SK-N-DZ (cell line): ENCODE measurements at regions not wholly inside any gene's neighbourhood (a gene's known extent, or its start where the extent isn't known, plus 50 kb on each side); places are given as distances from the start of the nearest gene placed in this dataset.
"Not testable (repeated sequence)": the region's sequence is repeated elsewhere in the genome, so short reads cannot be mapped to it uniquely, and the experiment has no call there.

Experiments used
- DNase-seq: peaks from one replicate; pipeline ENCODE4 v3.0.0-alpha.2; 2015; ENCODE audit warnings: low spot score

DNA sequence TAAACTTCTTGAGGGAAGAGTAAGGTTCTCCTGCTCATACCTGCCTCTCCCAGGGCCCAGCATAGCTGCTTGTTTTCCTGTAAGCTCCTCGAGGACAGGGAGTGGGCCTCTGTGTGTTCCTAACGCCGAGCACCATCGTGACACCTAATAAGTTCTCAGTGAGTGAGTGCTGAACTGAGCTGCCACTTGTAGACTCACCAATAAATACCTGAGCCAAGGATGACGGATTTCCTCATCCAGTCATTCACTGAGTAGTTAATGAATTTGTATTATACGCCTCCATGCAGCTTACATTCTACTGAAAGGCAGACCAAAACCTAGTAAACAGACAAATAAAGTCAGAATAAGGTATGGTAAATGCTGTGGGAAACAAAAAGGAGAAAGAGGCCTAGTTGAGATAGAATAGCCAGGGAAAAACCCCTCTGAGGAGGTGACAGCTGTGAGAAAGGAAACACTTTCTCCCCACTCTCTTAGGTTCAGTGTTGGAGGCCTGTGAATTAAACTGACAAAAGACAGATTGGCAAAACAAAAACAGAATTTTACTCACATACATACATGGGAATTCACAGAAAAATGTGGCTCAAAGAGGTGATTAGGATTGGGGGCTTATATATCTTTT lies 138.6 kb downstream of the B3GNT2 start:
- no peak for DNase-seq

DNA sequence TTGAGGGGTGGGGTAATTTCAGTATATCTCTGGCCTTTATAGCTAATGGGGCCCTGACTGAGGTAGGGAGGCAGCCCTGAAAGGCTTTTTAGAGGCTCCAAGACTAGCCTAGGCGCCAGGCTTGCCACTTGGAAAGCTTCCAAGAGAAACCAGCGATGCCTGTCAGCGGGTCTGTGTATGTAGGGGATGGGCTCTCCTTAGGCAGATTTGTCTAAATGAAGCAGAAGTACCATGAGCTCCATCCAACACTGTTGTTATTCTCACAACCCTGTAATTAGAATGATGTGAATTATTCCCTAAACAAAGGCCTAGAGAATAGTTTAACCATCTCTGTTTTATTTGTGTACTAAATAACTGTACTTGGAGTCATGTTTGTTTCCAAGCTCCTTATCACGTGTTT lies 138.1 kb downstream of the B3GNT2 start:
- DNase-seq = no peak

DNA sequence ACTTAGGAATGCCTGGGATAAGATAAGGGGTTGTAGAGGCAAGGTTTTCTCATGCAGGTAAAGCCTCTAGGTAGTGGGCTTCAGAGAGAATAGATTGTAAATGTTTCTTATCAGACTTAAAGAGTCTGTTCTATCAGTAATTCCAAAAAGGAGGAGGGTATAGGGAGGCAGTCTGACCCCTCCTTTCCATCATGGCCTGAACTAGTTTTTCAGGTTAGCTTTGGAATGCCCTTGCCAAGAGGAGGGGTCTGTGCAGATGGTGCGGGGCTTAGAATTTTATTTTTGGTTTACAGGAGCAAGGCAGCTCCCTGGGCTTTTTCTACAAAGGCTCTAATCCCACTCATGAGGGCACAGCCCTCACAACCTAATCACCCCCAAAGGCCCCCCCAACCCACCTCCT lies 135.0 kb downstream of the B3GNT2 start:
- no peak for DNase-seq

DNA sequence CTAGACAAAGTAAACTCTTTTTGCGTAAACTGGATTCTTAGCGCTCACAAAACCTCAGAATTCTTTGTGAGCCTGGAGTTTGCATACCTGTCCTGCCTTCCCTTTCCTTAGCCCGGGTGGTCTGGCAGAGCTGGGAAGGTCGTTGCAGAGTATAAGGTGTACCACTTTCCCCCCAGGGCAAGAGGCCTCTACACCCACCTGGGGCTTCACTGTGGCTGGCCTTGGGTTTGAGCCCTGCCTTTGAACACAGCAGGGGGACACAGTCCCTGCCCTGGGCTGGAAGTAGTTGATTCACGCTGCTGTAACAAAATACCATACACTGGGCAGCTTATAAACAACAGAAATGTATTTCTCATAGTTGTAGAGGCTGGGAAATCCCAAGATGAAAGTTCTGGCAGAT lies 133.9 kb downstream of the B3GNT2 start:
- DNase-seq = no peak

DNA sequence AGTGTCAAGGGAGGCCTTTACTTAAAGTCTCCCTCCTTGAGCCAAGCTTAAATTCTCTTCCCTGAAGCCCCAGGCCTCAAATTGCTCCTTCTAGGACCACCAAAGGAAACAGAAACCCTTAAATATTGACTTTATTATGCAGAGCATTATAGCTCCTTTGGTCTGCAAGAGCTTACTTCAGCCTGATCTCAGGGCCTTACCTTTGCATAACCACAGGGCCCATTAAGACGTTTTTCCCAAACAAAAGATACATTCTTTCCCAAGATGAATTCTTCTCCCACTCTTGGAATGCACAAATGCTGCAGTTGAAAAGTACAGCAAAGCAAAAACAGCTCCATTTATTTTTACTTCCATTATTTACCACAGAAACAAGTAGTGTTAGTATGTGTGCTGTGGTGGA lies 130.8 kb downstream of the B3GNT2 start:
- DNase-seq = no peak

DNA sequence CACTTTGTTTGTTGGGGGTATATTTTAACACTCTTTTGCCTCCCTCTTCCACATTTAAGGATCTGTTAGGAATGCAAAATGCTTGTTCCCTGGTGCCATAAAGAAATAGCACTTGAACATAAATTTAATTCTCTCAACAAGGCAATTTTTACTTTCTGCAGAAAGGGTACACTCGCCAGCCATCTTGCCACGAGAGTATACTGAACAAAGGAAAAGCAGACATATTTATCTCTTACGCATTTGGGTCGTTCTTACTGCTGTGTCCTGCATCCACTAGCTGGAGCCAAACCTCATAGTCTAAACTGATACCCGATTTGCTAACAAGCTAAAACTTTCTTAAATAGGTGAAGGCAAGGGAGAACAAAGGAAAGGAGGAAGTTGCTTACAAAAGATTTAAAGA lies 129.5 kb downstream of the B3GNT2 start:
- DNase-seq = no peak

DNA sequence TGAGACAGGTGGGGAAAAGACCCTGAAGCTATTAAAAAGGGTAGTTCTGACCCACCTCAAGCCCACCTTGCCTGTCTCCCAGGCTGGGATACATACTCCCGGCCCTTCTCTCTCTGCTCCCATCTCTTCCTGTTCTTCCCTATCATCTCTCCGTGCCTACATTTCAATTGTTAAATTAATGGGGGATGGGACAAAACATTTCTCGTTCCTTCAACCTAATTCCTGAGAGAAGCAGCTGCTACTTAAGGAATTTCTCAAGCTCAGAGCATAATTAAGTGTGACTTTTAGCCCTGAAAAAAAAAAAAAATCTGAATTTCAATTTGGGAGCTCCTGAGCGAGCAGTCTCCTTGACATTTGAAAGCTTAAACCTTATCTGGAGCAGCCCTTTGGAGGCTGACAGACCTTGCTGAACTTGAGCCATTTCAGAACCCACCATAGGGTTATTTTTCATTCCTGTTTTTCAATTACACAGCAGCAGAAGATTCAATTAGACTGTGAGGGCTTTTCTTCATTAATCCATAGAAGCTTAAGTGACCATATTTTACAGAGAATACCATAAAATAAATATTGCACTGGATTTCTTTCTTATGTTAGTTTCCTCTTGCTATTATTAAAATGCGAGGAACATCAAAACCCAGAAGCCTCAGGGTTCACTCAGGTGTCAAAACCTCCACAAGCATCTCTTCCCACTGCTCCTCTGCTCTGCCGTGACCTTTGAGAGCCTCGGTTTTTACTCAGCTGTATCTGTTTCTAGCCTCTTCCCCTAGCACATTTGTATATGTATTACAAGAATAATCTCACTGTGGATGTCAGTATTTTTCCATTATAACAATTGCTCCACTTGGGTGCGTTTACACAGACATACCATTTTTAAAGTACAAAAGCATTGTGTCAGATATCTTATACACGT lies 125.7 kb downstream of the B3GNT2 start:
- DNase-seq = peak; percentile 58

DNA sequence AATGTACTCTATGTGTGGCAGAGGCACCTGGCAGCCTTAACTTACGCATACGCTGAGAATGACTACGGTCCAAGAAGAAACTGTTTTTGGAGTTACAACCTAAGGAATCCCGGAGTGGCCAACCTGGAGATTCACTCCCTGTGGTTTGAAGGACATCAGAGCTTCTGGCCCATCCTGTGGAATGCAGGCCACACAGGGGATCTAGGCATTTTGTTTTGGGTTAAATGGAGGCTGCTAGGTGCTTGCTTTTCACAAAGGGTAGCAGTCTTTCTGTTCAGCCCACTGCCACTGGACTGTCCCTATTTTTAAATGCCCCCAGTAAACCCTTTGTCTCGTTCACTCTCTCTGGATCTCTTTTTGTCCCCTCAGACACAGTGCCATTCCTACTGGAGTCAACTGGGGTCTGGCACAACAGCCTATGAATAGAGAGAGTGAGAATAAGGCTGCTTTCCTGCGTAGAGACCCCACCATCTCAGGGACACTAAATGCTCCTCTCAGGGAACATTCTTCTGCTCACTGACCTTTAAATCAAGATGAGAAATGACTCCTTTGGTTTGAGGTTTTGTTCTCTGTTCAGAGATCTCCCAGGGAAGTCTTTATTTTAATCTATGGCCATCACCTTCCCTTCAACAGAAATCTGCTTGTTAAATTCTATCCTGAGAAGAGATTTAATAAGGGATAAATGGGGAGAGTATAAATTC lies 124.9 kb downstream of the B3GNT2 start:
- no peak for DNase-seq

DNA sequence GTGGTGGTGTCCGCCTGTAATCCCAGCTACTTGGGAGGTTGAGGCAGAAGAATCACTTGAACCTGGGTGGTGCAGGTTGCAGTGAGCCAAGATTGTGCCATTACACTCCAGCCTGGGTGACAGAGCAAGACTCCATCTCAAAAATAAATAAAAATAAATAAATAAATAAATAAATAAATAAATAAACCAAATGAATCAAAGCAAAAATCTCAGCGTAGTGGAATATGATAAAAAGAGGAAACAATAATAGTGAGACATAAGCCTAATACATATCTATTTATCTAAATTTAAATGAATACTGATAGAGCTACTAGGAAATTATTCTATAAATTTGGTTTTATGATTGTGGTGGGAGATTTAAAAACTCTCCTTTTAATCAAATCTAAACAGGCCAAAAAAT lies 124.2 kb downstream of the B3GNT2 start:
- not testable (repeated sequence) for DNase-seq

DNA sequence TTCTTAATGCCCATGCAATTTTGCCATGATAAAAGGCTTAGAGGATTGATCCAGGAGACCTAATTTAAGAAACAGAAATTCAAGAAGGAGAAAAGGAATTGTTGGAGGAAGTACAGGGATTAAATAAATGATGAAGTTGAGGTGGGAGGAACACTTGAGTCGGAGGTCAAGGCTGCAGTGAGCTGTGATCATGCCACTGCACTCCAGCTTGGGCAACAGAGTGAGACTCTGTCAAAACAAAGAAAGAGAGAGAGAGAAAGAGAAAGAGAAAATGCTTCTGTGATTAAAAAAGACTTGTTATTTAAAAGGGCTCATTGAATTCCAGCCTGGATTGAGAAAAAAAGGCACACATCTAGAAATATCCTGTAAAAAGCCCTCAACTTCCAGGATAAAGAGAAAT lies 123.2 kb downstream of the B3GNT2 start:
- DNase-seq = no peak

DNA sequence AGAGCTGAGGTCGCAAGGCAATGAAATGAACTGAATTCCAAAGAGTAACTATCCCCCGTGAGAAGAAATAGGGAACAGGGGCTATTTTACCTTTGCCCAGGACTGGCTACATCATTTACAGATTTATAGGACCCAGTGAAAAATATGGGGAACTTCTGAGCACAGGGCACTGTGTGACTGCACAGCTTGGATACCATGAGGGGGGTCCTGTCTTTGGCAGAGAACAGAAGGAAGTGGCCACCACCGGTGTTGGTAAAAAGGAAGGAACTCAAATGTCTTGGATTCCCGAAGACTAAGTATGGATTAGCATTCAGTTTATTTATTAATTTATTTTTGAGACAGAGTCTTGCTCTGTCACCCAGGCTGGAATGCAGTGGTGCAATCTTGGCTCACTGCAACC lies 119.6 kb downstream of the B3GNT2 start:
- DNase-seq = no peak

DNA sequence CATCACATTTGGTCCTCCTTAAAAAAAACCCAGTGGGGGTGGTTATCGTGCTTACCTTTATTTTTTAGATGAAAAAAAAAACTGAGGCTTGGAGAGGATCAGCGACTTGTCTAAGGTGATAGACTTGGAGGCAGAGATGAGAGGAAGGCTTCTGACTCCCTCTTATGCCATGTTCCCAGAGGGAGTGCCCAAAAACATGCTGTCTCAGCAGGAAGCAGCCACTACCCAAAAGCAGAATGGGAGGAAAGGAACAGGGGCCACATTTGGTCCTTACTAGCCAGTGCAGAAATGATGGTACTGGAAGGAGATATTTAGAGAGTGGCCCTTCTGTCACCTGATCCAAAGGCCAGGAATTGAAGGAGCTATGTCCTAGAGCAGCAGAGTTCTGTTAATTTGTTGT lies 118.4 kb downstream of the B3GNT2 start:
- no peak for DNase-seq

DNA sequence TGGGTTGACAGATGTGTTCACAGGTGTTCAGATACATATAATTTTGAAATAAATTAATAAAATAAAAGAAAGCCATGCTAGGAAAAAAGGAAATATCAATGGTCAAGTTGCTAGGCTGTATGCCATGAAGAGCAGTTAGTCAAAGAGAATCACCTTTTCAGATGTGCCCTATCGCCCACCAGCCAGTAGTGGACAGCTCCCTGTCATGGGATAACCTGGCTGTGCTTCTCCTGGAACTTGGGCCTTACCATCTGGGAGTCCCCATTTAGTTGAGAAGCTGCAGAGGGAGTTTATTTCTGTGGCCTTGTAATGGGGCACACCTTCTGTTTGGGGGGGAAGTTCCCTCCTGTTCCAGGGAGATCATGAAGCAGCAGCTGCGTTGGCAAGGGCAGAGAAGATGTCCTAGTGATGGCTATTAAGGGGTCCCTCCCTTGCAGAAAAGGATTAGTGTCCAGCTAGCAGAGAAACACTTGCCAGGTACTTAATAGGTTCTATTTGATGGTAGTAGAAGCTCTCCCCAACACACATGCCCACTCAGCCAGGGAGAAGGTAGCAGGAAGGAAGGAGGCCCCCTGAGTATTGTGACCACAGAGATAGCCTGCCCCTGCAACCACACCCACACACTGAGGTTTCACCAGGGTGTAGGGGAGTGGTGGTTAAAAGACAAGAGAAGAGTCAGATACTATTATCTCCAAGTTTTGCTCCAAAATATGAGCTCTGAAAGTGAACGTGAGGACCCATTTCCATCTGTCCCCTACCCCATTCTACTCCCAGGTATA lies 117.7 kb downstream of the B3GNT2 start:
- DNase-seq = no peak

DNA sequence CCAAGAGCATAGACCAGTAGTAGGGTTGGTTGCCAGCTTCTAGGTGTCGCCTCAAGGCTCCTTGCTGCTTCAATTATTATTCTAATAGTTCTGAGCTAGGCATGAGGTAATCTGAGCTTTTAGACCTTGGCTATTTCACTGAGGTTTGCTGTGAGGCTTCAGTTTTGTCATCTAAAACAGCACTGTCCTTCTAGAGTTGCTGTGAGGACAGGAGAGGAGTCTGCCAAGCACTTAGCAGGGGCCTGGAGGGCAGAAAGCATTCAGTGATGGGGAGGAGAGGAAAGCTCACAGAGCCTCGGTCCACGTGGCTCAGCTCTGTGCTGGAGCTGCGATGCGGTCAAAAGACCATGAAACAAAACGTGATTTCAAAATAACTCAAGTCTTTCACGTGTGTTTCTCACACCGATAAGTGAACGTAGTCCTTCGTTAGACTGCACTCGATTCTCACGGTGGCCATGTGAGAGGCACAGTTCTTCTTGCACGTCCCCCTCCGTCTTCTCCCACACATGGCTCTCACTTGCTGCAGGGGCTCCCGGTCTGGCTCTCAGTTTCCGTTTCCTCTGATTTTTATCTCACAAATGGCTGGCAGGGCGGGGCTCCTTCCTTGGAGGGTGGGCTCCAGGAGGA lies 113.7 kb downstream of the B3GNT2 start:
- DNase-seq = peak; percentile 78

DNA sequence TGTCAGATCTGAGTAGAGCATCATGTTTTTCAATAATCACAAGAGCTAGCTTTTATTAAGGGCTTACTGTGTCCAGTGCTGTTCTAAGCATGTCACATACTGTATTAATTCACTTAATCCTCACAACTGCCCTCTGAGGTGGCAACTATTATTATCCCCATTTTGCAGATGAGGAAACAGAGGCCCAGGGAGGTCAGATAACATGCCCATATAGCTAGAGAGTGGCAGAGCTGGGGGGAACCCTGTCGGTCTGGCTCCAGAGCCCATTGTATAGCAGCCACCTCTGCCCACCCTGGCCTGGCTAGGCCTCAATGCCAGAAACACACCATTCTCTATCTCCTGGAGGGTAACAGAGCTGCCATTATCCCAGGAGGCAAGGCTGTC lies 113.2 kb downstream of the B3GNT2 start:
- no peak for DNase-seq

DNA sequence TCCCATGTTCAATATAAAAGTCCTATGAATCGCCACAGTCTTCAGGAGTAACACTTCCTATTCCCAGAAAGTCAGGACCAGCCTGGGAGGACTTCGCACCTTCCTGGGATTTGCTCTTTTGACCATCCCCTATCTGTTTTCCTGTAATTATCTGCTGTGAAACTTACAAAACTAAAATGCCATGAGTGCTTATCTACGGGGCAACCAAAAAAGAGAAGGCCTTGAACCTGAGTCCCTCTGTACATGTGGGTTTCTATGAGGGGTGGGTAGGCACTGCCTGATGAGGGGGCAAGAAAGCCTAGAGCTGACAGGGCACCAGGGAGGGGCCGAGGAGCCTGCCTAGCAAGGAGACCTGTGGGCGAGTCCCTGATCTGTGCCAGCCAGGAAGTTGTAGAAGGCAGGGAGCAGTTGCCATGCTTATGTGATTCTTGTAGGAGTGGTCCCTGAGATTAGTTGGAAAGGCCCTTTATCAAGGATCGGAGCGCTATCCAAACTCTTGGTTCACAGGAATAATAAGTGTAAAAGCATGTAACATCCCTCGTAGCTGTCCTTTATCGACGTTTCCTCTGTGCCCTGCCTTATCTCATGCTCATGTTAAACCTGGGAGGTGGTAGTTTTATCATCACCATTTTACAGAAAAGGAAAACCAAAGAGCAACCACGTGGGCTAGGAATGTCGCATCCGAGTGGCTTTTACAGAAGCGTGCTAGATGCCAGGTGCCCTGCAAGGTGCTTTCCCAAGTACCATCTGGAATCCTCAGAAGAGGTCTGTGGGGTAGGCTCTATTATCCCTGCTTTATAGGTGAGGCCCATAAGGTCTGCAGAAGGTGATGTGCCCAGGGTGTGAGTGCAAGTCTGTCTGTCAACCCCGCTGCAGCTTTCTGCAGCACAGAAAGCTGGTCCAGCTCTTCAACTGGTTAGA lies 111.8 kb downstream of the B3GNT2 start:
- DNase-seq = no peak

DNA sequence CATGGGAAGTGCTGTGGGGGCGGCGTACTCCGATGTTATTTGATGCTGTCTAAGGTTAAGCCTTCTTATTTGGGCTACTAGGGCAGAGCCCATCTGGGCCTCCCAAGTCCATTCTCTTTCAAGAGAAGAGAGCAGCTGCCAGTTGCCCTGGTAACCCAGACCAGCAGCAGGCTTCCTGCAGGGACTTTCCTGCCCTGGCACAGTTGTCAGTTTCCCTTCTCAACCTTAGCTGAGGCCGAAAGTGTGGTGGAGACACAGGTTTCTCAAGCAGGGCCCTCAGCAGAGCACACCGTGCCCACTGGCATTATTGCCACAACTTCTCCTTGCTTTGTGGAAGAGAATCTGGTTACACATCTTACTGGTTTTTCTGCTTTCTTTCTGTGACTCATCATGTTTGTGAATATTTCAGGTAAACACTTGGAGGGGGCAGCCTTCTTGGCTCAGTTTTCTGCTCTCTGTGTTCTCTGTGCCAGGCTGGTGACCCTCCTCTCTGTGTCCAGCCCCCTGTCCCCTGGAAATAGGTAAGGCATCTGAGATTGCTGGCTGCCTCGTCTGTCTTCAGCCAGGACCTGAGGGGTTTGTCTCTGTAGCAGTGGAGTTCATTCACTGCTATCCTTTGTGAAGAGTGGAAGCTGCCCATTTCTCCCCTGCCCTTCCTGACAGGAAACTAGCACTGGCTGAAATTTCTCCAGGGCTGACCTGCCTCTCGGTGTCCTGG lies 111.0 kb downstream of the B3GNT2 start:
- no peak for DNase-seq

DNA sequence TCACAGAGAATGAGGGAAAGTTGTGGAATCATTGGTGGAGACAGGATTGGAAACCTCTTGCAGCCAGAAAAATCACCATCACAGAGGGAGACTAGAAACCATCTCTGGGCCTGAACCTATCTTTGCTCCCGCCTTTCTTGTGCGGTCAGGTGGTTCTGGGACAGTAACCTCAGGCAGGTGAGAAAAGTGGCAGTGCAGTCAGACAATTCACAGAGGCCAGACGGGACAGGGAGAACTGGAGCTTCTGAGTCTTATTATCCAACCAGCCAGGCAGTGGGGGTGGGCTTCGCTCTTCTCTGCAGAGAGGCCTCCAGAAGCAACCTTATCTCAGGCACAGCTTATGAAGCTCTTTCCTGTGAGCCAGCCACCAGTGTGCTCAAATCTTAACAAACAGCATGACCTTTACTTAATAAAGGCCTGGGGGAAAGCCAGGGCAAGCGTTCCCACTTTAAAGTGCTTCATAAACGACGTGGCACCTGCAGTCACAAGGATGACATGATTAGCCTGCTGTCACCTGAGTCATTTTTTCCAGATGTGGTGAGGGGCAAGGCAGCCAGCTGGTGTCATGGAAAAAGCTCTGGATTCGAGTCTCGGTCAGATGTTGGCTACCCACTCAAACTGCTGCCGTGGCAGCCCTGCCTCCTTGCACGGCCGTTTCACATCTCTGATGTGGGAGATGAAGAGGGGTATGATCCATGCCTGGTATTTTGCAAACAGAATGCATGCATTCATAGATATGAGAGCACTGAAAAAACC lies 109.7 kb downstream of the B3GNT2 start:
- peak; percentile 39 for DNase-seq
